TTC549 (cell line): ENCODE measurements at regions not wholly inside any gene's neighbourhood (a gene's known extent, or its start where the extent isn't known, plus 50 kb on each side); places are given as distances from the start of the nearest gene placed in this dataset.

Experiments
- FAIRE-seq: peaks from 2 replicates; lab custom pipeline; 2012; peaks lifted over from hg19 to GRCh38; lab: Jason Lieb, UNC

DNA sequence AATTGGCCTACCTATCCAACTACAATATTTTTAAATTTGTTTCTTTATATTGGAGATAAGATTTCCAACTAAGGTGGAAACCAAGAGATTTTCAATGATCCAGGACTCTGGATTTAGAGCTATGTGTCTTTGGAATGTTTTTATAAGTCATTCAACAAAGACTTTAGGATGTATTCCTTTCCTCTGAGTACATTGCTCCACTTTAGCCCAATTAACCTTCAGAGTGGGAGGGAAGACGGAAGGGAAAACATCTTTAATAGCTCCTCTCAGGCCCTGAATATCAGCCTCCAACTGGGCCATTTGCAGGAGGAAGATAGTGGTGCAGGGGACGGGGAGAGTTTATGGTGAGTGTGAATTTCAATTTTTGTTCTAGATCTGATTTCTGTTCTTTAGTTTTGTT is 239.2 kb downstream of the PIK3R1 start:
- no peak for FAIRE-seq

DNA sequence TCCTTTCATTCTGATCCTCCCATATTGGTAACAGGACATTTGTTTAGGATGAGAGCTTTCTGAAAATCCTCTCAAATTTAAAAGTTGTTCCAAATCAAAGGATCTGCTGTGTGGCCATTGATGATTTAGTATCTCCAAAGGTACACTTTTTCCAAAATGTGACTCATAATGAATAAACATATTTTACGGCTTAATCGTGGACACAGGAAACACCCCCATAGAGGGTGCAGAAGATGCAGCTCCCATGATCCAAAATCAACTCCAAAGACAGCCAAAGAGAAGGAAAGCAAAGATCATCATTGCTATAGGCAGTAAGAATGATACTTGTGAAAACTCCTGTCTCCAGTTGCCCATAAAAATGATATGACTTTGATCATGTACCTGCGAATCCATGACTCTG is 239.7 kb downstream of the PIK3R1 start:
- FAIRE-seq = no peak

DNA sequence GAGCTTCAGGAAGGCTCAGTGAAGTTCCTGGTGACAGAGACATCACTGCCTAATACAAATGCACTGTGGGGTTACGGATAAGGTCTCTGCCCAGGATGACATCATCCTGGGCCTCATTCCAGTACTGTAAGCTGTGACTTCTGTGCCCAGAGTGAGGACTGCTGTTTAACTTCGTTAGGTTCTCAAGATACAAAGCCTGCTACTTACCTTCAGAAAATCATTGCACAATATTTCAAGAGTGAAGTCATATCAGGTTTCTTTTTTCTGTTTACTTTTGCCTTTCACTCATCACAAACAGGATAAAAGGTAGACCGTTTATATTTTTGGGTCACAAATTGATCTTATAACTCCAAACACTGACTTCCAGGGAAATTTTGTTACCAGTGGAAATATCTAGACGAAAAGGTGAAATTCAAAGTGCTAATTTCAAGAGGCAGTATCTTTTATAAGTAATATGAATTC is 241.2 kb downstream of the PIK3R1 start:
- FAIRE-seq = no peak

DNA sequence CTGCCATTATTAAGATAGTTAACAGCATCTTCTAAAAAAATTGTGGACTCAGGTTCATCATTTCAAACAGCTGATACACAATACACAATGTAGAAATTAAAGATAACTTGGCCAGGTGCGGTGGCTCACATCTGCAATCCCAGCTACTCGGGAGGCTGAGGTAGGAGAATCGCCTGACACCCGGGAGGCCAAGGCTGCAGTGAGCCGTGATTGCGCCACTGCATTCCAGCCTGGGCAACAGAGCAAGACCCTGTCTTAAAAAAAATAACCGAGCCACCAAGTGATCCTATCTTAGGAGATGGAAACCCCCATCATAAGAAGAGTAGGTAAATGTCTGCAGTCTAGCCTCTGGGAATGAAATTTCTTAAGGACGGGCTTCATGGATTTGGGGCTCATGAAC is 241.7 kb downstream of the PIK3R1 start:
- no peak for FAIRE-seq

DNA sequence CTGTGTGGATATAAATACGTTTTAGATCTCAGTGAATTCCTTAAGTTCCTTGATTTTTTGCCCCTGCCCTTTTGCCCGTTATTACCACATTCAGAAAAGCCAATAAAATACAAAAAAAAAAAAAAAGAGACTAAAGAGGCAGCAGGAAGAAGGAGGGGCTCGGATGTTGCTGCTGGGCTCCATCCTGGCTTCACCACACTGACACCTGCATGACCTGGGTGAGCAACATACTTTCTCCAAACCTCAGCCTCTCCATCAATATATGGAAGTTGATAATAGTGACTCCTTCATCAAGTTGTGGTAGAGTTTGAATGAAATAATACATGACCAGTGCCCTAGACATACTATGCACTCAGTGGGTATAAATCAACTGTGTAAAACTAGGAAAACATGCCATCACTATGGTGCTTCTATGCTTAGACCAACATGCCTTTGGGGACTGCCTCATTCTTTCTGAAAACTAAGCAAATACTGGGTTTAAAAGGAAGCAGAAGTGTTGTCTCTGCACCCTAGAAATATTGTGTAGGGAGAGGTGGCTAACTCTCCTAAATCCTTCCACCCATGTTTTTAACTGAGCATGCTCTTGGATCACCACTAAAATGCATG is 243.0 kb downstream of the PIK3R1 start:
- FAIRE-seq = no peak

DNA sequence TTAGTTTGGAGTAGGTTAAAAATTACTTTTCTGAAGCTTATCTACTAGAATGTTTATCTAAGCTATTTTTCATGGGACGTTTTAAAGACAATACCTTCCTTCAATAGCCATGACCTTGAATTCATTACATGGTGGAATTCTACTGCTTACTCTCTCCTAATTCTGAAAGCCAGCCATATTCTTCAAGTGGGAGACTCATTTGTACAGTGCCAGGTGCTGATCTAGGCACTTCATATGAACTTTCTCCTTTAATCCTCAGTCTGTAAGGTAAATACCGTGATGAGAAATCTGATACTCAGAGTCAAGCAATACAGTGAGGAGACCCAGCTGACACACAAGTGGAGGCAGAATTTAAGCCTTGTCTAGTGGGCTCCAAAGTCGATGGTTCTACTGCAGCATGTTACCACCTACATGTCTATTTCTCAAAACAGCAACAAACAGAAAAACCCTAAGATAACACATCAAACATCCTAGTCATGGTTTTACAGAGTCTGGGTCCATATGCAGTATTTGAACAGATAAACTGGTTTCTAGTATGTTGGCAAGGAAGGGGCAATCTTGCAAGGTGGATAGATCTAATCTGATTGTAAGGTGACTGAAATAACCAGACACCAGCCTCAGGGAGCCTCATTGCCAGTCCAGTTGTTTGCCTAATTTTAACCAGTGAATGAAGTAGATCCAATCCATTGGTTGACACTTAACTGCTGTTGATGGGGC is 243.7 kb downstream of the PIK3R1 start:
- no peak for FAIRE-seq

DNA sequence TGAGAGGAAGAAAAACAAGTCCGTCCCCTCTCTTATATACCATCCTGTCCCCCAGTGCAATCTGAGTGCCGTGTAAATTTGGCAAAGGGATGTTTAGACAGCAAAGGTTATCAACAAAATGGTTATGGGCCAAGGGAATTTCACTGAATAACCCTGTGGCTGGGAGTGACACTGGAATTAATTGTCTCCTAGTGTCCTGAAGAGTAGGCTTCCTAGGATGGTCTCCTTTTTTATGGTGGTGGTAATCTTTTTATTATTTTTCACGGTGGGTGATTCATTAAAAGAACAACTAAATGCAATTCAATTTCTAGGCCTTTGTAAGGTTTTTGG is 244.2 kb downstream of the PIK3R1 start:
- FAIRE-seq = no peak

DNA sequence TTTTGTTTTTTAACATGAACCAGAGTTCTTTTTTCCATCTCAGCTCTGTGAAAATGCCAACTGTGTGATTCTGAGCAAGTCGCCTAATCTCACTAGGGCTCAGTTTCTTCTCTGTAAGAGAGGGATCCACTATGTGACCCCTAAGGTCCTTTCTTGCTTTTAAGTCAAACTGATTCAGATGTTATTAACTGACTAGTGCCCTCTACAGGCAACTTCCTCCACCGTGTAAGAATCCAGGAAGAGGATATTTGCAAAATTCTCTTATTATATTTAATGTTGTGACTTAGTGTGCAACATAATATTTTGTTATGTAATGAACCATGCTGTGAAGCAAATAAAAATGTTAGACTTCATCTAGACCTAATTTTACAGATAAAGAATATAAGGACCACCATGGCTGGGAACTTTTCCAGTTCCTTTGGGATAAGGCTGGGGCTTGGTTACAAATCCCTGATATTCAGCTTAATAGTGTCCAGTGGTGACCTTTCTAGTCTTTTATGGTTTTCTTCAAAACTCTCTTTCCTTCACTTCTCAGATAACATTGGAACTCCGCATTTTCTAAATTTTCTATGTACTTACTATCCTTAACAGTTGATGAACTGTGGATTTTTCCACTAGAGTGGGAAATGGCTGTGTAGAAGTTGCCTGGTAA is 244.7 kb downstream of the PIK3R1 start:
- FAIRE-seq = no peak

DNA sequence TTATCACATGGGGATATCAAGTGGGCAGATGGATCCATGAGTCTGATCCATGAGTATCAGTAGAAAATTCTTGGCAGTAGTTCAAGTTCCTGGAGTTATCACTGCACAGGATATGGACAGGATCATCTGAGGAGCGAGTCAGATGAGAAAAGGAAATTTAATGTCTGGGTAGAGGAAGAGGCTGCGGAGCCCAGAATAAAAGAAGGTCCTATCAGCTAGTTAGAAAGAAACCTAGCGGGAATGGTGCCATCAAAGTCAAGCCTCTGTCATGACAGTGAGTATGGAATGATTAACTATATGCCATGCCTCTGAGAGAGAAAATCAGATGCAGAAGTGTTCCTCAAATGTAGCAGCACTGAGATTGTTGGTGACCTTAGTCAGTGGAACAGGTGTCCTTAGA is 248.1 kb downstream of the PIK3R1 start:
- no peak for FAIRE-seq

DNA sequence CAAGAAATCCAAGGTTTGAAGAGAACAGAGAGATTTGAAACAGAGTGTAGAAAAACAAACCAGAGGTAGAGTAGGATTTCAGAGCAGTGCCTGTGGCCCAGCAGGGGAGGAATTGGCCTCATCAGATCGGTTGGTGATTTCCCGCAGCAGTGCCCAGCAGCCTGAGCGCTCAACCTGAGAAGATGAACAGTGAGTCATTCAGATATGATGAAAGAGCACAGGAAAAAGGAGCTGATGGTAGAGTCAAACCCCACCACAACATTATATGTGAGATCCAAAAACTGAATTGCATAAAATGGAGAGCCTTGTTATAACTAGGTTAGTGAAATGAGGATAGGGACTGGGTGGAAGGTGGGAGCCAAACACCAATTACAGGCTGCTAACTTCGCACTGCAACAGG is 248.9 kb downstream of the PIK3R1 start:
- FAIRE-seq = no peak

DNA sequence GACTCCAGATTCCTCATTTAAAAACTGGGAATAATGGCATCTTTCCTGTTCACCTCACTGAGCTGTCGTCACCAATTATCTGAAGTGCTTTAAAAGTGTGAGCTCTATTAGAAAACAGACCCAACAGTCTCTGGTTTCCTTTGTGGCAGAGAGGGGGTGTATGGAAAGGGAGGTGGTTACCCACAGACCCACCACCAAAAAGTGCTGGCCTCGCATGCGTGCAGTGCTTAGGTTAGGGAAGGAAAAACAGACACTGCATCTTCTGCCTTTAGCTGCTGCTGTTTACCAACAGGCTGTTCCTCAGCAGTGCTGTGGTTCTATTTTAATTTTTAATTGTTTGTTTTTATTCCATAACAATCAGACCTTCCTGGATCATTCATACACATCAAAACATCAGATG is 249.6 kb downstream of the PIK3R1 start:
- no peak for FAIRE-seq

DNA sequence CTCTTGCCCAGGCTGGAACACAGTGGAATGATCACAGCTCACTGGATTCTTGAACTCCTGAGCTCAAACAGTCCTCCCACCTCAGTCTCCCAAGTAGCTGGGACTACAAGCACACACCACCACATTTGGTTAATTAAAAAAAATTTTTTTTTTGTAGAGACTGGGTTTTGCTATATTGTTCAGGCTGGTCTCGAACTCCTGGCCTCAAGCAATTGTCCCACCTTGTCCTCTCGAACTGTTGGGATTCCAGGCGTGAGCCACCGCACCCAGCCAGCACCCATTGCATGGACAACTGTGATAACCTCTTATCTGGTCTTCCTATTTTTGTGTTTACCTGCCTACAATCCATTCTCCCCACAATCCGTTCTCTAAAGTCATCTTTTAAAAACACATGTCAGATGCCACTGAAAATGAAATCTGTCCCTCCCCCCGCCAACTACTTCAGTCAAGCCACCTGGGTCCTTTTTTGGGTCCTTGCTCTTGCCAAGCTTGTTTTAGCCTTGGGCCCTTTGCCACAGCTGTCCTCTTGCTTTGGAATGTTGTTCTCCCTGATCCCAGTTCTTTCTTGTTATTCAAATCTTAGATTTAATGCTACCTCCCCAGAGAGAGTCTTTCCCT is 250.5 kb downstream of the PIK3R1 start:
- no peak for FAIRE-seq

DNA sequence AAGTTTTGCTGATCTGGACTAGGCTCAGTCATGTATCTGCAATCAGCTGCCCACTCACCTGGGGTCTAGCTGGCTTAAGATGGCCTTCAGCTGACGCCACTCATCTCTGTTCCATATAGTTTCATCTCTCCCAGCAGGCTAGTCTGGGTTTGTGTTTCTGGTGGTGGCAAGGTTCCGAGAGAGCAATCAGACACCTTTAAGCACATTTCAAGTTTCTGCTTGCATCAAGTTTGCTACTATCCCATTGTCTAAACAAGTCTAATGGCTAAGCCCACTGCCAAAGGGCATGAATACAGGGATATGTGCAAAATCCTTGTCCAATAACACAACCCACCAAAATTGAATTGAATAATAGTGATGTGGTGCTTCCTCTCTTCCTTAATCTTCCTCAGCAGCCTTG is 251.7 kb downstream of the PIK3R1 start:
- no peak for FAIRE-seq

DNA sequence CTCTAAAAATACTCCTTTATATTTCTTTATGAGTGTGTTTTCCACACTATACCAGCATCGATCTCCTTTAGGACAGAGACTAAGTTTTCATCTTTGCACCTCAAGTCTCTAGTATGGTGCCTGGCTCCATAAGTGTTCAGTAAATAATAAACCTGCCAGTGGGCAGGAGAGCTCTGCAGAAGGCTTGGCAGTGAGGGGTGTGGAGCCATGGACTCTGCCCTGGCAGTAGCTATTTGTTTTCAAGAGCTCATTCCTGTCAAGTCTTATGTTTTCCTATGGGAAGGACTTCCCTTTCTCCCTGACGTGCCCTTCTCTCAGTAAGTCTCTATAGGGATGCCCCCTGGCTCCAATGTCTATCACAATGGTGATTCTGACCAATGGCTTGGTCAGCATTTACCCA is 252.2 kb downstream of the PIK3R1 start:
- FAIRE-seq = no peak

DNA sequence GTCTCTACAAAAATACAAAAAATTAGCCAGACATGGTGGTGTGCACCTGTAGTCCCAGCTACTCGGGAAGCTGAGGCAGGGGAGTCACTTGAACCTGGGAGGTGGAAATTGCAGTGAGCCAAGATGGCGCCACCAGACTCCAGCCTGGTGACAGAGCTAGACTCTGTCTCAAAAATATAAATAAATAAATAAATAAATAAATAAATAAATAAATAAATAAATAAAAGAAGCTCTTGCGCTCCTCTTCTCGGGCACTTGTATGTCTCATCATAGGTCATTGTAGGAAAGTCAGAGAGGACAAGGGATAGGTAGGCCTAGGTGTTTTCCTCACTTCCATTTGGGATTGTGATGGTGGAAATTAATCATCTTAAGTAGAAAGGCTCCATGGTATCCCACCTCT is 252.8 kb downstream of the PIK3R1 start:
- FAIRE-seq = no peak

DNA sequence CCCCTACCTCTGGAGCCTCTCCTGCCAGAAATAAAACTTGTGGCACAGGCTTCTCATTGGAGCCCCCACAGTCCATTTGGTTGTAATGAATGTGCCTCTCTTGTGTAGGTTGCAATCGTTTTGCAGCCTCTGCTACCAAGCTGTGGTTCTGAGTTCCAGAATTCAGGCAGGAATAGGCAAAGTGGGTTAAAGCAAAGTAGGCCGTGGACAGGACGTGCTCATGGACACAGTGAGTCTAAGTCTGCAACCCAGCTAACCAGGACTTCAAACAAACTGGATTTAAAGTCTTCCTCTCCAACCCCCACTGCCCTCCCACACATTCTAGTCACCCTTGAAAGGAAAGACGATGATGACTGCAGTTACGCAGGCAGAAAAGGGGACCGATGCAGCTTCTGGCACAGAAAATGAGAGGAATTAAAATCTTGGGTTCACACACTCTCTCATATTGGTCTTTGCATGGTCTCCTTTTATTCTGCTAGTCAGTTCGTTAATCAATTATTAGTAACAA is 260.0 kb downstream of the PIK3R1 start:
- no peak for FAIRE-seq

DNA sequence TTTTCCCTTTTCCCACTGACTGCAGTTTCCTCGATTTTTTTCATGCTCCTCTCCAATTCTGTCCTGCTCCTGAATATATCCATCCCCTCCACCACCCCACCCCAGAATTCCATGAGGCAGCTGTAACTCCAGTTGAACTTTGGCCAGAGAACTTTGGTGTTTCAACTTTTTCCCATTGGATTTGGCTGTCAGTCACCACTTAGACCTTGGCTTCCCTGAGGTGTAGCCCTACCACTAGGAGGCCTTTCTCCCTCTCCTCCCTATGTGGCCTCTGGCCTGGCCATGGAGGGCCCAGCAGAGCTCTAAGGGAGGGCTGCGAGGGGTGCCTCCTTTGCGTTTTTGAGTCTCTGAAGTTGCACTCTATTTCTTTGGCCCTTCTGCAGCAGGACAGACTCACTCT is 261.3 kb downstream of the PIK3R1 start:
- FAIRE-seq = no peak

DNA sequence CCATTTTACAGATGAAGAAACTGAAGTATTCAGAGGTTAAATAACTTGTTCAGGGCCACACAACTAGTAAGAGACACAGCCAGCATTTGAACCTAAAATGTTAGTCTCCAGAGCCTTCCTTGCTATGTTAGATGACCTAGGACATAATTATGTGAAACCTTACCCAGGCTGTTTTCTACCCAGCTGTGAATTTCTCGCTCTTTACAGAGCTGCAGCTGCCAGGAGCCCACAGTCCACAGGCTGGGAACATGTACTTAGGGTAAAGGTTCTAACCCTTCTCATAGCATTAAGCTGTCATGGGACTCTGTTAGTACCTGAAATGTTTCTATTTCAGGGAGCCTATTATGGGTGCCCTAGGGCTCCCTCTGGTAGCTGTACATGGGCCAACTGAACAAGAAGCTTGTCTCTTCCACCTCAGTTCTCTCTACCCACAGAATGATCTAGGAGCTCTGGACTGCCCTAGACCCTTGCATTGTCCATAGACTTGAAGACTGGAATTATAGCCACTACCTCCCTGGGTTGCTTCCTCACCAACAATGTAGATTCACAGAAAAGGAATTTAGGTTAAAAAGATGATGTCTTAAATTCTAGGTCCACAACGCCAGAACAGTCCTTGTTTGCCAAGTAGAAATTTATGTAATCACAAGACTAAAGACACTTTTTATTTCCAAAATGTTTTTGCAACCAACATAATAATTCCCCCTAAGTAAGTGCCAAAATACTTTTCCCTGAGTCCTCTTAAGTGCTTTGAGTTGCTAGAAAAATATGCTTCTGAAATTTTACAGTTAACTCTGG is 262.9 kb downstream of the PIK3R1 start:
- no peak for FAIRE-seq

DNA sequence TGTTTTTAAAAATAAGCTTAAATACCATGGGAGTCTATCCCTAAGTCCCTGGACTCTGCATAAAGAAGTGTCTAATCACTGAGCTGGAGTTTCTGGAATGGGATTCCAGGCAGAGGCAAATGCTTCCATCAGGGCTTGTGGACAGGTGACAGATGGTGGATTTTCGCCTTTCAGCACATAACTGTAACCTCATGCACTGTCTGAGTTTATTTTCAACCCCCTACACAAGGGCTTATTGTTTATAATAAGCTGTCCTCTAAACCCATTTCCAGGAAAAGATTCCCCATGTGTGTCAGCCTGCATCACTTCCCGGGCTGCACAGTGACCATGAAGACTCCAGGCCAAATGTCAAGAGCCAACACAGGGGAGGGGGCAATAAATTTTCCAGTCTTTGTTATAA is 264.0 kb downstream of the PIK3R1 start:
- FAIRE-seq = no peak

DNA sequence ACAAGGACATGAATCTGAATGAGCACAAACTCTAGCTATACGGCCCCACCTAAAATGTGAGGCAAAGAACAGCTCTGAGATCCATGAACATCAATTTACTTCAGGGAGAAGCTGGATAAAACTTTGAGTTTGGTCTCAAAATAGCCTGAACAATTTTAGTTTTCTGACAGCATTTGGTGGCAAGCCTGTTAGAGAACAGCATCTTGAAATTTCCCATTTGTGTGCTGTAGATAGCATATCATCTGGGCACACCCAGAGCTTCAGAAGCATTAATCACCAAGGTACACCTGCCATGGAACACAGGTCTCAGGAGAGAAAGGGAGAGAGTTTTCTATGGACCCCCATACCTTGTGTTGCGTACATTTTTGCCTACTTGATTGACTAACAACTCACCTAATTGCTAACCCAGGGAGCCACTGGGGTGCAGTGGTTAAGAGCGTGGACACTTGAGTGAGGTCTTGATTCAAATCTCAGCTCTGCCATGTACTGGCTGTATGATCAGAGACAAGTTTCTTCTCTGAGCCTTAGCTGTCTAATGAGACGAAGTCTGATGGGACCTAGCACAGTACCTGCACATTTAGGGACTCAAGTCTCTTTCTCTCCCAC is 264.9 kb downstream of the PIK3R1 start:
- FAIRE-seq = no peak

DNA sequence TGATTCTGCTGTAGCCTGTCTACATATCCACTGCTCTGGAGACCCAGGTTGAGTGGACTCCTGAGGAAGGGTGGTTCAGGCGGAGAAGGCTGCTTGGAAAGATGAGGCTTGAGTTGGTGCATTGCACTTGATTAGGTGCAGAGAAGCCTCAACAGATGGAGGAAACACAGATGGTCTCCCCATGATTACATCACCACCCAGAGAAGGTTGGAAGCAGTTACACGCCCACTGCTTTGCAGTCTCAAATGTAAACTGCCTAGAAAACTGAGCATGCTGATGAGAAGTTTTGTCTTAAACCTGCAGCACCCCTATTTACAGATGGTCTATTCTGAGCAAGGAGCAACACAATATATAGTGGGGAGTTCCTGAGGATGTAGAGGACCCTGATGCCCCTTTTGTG is 266.6 kb downstream of the PIK3R1 start:
- FAIRE-seq = no peak
